ENCODE measurements at regions not wholly inside any gene's neighbourhood (a gene's known extent, or its start where the extent isn't known, plus 50 kb on each side); places are given as distances from the start of the nearest gene placed in this dataset.

- TF ChIP-seq, protein P1, sequence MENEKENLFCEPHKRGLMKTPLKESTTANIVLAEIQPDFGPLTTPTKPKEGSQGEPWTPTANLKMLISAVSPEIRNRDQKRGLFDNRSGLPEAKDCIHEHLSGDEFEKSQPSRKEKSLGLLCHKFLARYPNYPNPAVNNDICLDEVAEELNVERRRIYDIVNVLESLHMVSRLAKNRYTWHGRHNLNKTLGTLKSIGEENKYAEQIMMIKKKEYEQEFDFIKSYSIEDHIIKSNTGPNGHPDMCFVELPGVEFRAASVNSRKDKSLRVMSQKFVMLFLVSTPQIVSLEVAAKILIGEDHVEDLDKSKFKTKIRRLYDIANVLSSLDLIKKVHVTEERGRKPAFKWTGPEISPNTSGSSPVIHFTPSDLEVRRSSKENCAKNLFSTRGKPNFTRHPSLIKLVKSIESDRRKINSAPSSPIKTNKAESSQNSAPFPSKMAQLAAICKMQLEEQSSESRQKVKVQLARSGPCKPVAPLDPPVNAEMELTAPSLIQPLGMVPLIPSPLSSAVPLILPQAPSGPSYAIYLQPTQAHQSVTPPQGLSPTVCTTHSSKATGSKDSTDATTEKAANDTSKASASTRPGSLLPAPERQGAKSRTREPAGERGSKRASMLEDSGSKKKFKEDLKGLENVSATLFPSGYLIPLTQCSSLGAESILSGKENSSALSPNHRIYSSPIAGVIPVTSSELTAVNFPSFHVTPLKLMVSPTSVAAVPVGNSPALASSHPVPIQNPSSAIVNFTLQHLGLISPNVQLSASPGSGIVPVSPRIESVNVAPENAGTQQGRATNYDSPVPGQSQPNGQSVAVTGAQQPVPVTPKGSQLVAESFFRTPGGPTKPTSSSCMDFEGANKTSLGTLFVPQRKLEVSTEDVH (IDR thresholded peaks at IDR 0.05; ENCODE audit: low read depth, partially characterized antibody), result no peak
These were observed 135.3 kb downstream of the LINC00237 start (continued) for GRCh38 chr20:20970841-20971240.

GRCh38 chr20:20969701-20970280 is 136.4 kb downstream of the LINC00237 start:
- TF ChIP-seq SIN3B (IDR thresholded peaks at IDR 0.05; ENCODE audit: low read depth) (no peak), ZFP30 (CRISPR knock-in tag; IDR thresholded peaks at IDR 0.05; ENCODE audit: borderline replicate concordance) (no peak), ZNF354B (CRISPR knock-in tag; IDR thresholded peaks at IDR 0.05) (no peak), SLC30A9 (CRISPR knock-in tag; IDR thresholded peaks at IDR 0.05) (no peak), ELF4 (CRISPR knock-in tag; IDR thresholded peaks at IDR 0.05) (no peak), CTBP1 (IDR thresholded peaks at IDR 0.05; ENCODE audit: borderline replicate concordance) (no peak), ZNF551 (CRISPR knock-in tag; IDR thresholded peaks at IDR 0.05) (no peak), FOSL1 (tag; conservative IDR thresholded peaks at IDR 0.05) (no peak), MAZ (CRISPR knock-in tag; conservative IDR thresholded peaks at IDR 0.05 in 1 of 2, IDR thresholded peaks at IDR 0.05 in 1 of 2) (no peak)
- TF ChIP-seq, protein P2, sequence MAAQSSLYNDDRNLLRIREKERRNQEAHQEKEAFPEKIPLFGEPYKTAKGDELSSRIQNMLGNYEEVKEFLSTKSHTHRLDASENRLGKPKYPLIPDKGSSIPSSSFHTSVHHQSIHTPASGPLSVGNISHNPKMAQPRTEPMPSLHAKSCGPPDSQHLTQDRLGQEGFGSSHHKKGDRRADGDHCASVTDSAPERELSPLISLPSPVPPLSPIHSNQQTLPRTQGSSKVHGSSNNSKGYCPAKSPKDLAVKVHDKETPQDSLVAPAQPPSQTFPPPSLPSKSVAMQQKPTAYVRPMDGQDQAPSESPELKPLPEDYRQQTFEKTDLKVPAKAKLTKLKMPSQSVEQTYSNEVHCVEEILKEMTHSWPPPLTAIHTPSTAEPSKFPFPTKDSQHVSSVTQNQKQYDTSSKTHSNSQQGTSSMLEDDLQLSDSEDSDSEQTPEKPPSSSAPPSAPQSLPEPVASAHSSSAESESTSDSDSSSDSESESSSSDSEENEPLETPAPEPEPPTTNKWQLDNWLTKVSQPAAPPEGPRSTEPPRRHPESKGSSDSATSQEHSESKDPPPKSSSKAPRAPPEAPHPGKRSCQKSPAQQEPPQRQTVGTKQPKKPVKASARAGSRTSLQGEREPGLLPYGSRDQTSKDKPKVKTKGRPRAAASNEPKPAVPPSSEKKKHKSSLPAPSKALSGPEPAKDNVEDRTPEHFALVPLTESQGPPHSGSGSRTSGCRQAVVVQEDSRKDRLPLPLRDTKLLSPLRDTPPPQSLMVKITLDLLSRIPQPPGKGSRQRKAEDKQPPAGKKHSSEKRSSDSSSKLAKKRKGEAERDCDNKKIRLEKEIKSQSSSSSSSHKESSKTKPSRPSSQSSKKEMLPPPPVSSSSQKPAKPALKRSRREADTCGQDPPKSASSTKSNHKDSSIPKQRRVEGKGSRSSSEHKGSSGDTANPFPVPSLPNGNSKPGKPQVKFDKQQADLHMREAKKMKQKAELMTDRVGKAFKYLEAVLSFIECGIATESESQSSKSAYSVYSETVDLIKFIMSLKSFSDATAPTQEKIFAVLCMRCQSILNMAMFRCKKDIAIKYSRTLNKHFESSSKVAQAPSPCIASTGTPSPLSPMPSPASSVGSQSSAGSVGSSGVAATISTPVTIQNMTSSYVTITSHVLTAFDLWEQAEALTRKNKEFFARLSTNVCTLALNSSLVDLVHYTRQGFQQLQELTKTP (IDR thresholded peaks at IDR 0.05; ENCODE audit: low read depth in 1 of 2, partially characterized antibody in 2 of 2), result no peak
- no peak overlapping the region for H3K27ac ChIP-seq (ENCODE audit: extremely low read depth, low read depth, low read length)
- H3K4me3 ChIP-seq, result no peak overlapping the region
- no peak overlapping the region for H2AFZ ChIP-seq (ENCODE audit: low read depth, low read length)
- WGBS (ENCODE audit: insufficient coverage, low coverage, missing lambda C conversion rate), result 0% methylated on average over 13 of the region's 13 CpGs
- H3K36me3 ChIP-seq (ENCODE audit: control insufficient read depth, insufficient read depth, low read length), result no peaks in the 10 kb centered on the region
- no peaks in the 10 kb centered on the region for H4K20me1 ChIP-seq (replicated peaks; ENCODE audit: control insufficient read depth, insufficient read depth, low read length)
- in situ Hi-C loops (cut with MboI) (no loop called here), intact Hi-C loops (cut with micrococcal nuclease) (no loop called here)
- POLR2A ChIA-PET, result no interaction called here
- H3K9me1 ChIP-seq (ENCODE audit: control insufficient read depth, insufficient read depth, low read length), result no peaks in the 10 kb centered on the region
- peaks cover 8 to 15% of the 10 kb centered on the region in 2 experiments; a peak in 4 of 5 replicates for H3K27me3 ChIP-seq (ENCODE audit: control insufficient read depth in 2 of 2, insufficient read depth in 2 of 2, low read length in 2 of 2)
- no peaks in the 10 kb centered on the region for H3K9me3 ChIP-seq (replicated peaks; ENCODE audit: control insufficient read depth, insufficient read depth, low read depth, low read length)
- FAIRE-seq (no peak), DNase-seq (ENCODE audit: extremely low read depth in 1 of 4, low spot score in 3 of 4) (no peak), ATAC-seq (no peak)
- BruUV-seq (replicated peaks), result no TSS peak
- no peaks in the 10 kb centered on the region for H3K79me2 ChIP-seq (ENCODE audit: control insufficient read depth, insufficient read depth, low read length)
- CTCF ChIA-PET (ENCODE audit: low intra/inter-chr PET ratio), result no interaction called here
- no peaks in the 10 kb centered on the region for H3K4me1 ChIP-seq (replicated peaks in 1 of 2; ENCODE audit: control insufficient read depth in 2 of 2, insufficient read depth in 2 of 2, low read length in 2 of 2)
- H3K9ac ChIP-seq (ENCODE audit: insufficient read depth in 1 of 2, low read depth in 2 of 2, low read length in 2 of 2), result no peak overlapping the region
- no peak overlapping the region for H3K4me2 ChIP-seq (ENCODE audit: insufficient read depth, low read length)

Measured in K562 (cell line).